ENCODE measurements at regions not wholly inside any gene's neighbourhood (a gene's known extent, or its start where the extent isn't known, plus 50 kb on each side); places are given as distances from the start of the nearest gene placed in this dataset.

DNA sequence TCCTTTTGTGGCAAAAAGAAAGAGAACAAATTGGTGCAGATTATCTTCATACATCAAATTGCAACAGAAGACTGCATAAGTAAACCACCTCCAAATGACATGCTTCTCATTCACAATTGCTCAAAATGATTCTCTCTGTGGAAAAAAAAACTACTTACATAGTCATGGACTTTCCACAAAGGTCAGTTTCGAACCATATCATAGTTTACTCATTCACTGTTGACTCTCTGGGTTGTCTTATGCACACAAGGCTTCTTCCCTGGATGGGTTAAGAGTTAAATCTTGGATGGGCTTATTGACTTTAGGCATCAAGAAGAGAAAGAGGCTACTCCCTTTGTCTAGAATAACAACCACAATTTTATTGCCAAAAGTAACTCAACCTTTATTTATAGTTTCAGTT lies 91.3 kb upstream of the RAB27B start:
- POLR2A ChIA-PET = no interaction called here
- H3K79me2 ChIP-seq (ENCODE audit: control insufficient read depth, insufficient read depth, low read length) = no peaks in the 10 kb centered on the region
- no peak overlapping the region for H3K4me3 ChIP-seq (ENCODE audit: control extremely low read depth in 1 of 5, extremely low read depth in 1 of 5, insufficient read depth in 1 of 5, low read depth in 2 of 5, low read length in 4 of 5)
- no peak for DNase-seq
- TF ChIP-seq, protein P1, sequence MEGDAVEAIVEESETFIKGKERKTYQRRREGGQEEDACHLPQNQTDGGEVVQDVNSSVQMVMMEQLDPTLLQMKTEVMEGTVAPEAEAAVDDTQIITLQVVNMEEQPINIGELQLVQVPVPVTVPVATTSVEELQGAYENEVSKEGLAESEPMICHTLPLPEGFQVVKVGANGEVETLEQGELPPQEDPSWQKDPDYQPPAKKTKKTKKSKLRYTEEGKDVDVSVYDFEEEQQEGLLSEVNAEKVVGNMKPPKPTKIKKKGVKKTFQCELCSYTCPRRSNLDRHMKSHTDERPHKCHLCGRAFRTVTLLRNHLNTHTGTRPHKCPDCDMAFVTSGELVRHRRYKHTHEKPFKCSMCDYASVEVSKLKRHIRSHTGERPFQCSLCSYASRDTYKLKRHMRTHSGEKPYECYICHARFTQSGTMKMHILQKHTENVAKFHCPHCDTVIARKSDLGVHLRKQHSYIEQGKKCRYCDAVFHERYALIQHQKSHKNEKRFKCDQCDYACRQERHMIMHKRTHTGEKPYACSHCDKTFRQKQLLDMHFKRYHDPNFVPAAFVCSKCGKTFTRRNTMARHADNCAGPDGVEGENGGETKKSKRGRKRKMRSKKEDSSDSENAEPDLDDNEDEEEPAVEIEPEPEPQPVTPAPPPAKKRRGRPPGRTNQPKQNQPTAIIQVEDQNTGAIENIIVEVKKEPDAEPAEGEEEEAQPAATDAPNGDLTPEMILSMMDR (IDR thresholded peaks at IDR 0.05) = no peak
- no peak overlapping the region for H3K27ac ChIP-seq (ENCODE audit: low read length in 2 of 2)
- no peaks in the 10 kb centered on the region for H3K4me1 ChIP-seq (ENCODE audit: control insufficient read depth in 2 of 2, insufficient read depth in 2 of 2, low read length in 2 of 2)
- H3K27ac Mint-ChIP-seq = no peak overlapping the region
- peaks cover 0 to 1% (median 0%) of the 10 kb centered on the region in 3 donors for H3K9me3 ChIP-seq (ENCODE audit: control extremely low read depth in 1 of 3, control insufficient read depth in 2 of 3, insufficient read depth in 1 of 3, low read length in 2 of 3)
- H3K4me1 Mint-ChIP-seq = no peaks in the 10 kb centered on the region
- CTCF ChIA-PET = no interaction called here
- H2AFZ ChIP-seq (ENCODE audit: insufficient read depth, low read depth, low read length, poor library complexity, severe bottlenecking) = no peak overlapping the region
- H3K4me3 Mint-ChIP-seq = no peak overlapping the region
- H3K4me2 ChIP-seq (replicated peaks; ENCODE audit: low read depth, low read length, poor library complexity, severe bottlenecking) = no peak overlapping the region
- no peak overlapping the region for H3K9ac ChIP-seq (ENCODE audit: low read length)
- intact Hi-C loops (cut with micrococcal nuclease) = no loop called here
- H3K9me3 Mint-ChIP-seq (ENCODE audit: insufficient read depth) = peaks cover 3% of the 10 kb centered on the region
- no CpG with 5 or more reads among the region's 1 CpG for WGBS (ENCODE audit: insufficient coverage)
- H3K36me3 ChIP-seq (replicated peaks in 1 of 2; ENCODE audit: control extremely low read depth in 1 of 2, control insufficient read depth in 1 of 2, extremely low read depth in 1 of 2, insufficient read depth in 2 of 2, low read length in 1 of 2) = no peaks in the 10 kb centered on the region
- ATAC-seq (ENCODE audit: low read depth) = no peak
- no peaks in the 10 kb centered on the region for H4K20me1 ChIP-seq (ENCODE audit: control insufficient read depth, insufficient read depth, low read length, poor library complexity, severe bottlenecking)
- peaks cover 9% of the 10 kb centered on the region for H3K27me3 Mint-ChIP-seq
- H3K27me3 ChIP-seq (replicated peaks in 1 of 4; ENCODE audit: control extremely low read depth in 1 of 4, control insufficient read depth in 3 of 4, insufficient read depth in 4 of 4, low read length in 3 of 4) = no peaks in the 10 kb centered on the region

DNA sequence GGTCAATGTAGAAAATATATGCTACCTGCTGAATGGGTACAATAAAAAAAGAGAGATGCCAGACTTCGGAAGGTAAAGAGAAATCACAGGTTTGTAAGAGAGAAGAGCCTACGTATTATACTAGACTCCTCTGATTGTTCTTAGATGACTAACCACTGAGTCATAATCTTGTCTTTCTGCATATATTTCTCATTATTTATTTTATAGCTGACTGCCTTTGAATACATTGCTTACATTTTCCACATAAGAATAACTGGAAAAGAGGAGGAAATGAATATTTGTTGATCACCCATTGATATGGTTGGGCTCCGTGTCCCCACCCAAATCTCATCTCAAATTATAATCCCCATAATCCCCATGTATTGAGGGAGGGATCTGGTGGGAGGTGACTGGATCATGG lies 90.3 kb upstream of the RAB27B start:
- Histone ChIP-seq H2AFZ (ENCODE audit: insufficient read depth, low read depth, low read length, poor library complexity, severe bottlenecking) (no peak overlapping the region), H3K9me3 (ENCODE audit: control extremely low read depth in 1 of 3, control insufficient read depth in 2 of 3, insufficient read depth in 1 of 3, low read length in 2 of 3) (peaks cover 0 to 1% (median 0%) of the 10 kb centered on the region in 3 donors), H3K36me3 (replicated peaks in 1 of 2; ENCODE audit: control extremely low read depth in 1 of 2, control insufficient read depth in 1 of 2, extremely low read depth in 1 of 2, insufficient read depth in 2 of 2, low read length in 1 of 2) (no peaks in the 10 kb centered on the region), H3K9ac (ENCODE audit: low read length) (no peak overlapping the region), H3K27ac (ENCODE audit: low read length in 2 of 2) (no peak overlapping the region), H3K79me2 (ENCODE audit: control insufficient read depth, insufficient read depth, low read length) (no peaks in the 10 kb centered on the region), H3K4me3 (ENCODE audit: control extremely low read depth in 1 of 5, extremely low read depth in 1 of 5, insufficient read depth in 1 of 5, low read depth in 2 of 5, low read length in 4 of 5) (no peak overlapping the region), H3K27me3 (replicated peaks in 1 of 4; ENCODE audit: control extremely low read depth in 1 of 4, control insufficient read depth in 3 of 4, insufficient read depth in 4 of 4, low read length in 3 of 4) (no peaks in the 10 kb centered on the region), H3K4me1 (ENCODE audit: control insufficient read depth in 2 of 2, insufficient read depth in 2 of 2, low read length in 2 of 2) (no peaks in the 10 kb centered on the region), H3K4me2 (replicated peaks; ENCODE audit: low read depth, low read length, poor library complexity, severe bottlenecking) (no peak overlapping the region), H4K20me1 (ENCODE audit: control insufficient read depth, insufficient read depth, low read length, poor library complexity, severe bottlenecking) (no peaks in the 10 kb centered on the region)
- Mint-ChIP-seq H3K27me3 (peaks cover 9% of the 10 kb centered on the region), H3K4me3 (no peak overlapping the region), H3K27ac (no peak overlapping the region), H3K4me1 (no peaks in the 10 kb centered on the region), H3K9me3 (ENCODE audit: insufficient read depth) (peaks cover 3% of the 10 kb centered on the region)
- TF ChIP-seq, protein P1 (IDR thresholded peaks at IDR 0.05) = no peak
- TF ChIP-seq EZH2 (IDR thresholded peaks at IDR 0.05; ENCODE audit: borderline replicate concordance, insufficient read depth, low read depth, low read length, poor library complexity, severe bottlenecking) = no peak
- ATAC-seq (ENCODE audit: low read depth) (no peak), DNase-seq (no peak)
- ChIA-PET CTCF (no interaction called here), POLR2A (no interaction called here)
- intact Hi-C loops (cut with micrococcal nuclease) = no loop called here
- no CpG with 5 or more reads among the region's 3 CpGs for WGBS (ENCODE audit: insufficient coverage)
